ENCODE measurements at regions not wholly inside any gene's neighbourhood (a gene's known extent, or its start where the extent isn't known, plus 50 kb on each side); places are given as distances from the start of the nearest gene placed in this dataset.

DNA sequence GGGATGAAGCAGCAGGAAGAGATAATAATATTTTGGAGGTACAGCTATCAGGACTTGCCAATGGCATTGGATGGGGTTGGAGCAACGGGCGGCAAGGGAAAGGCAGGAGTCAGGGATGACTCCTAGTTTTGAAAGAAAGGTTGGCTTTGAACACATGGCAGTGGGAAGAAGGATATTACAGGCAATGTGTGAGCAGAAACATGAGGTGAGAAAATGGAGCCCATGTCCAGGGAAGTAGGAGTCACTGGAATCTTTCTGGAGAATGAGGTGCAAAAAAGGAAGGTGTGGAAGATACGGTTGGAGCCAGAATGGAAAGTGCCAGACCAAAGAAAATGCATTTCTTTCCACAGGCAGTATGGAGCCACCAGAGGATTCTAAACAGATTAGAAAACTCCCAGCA is 288.5 kb upstream of the KAZN start:
- no peak for DNase-seq

DNA sequence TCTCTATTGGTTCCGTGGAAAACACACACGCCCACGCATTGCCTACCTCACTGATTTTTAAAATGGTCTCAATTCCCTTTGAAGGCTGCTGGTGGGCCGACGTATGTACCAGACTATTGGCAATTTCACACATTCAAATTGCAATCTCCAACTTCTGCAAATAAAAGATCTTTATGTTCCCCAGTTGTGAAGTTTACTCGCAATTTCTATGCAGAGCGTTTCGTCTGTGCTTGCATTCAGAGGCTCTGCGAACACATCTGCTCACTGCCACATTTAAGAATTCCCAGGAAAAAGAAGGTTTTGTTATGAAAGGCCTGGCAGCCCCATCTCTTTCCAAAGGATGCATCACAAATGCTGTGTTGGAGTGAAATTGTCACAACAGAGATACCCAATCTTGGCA is 288.0 kb upstream of the KAZN start:
- DNase-seq = no peak

DNA sequence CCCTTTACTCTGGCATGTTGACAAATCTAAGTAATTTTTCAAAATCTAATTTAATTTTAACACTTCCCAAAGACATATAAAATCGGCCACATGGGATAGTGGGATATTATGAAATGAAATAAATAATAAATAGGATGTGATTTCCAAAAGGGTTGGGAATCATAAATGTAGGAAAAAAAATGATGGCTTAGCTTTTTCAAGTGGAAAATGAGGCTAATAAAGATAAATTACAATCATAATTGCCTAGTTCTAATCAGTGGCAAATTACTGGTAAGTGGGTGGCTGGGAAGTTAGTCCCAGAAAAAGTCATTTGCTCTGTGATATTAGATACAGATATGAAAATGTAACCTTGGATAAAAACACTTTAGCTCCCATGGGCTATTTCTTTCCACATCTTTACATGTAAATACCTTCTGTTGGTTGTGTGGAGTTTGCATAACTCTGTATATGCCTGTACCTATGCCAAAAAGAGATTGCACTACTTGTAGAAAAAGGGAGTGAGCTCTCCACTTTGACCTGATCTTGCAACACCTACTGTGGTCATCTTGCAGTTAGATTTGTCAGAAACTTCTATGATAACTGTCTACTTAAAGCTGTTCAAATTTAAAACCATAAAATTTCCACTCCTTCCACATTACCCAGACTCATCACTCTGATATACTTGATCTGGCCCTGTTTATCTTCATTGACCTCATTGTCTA is 284.6 kb upstream of the KAZN start:
- no peak for DNase-seq

DNA sequence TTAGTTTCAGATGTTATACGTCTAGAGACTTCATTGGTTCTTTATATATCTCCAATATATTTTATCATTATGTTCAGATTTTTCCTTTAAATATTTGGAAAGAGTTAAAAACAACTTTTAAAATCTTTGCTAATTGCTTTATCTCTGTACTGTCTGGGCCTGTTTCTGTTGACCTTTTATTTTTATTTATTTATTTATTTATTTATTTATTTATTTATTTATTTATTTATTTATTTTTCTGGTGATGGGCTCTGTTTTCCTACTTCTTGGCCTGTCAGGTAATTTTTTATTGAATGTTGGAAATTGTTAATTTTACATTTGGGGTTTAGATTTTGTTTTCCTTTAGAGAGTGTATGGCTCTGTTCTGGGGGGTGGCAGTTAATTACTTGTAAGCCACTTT is 279.7 kb upstream of the KAZN start:
- no peak for DNase-seq

DNA sequence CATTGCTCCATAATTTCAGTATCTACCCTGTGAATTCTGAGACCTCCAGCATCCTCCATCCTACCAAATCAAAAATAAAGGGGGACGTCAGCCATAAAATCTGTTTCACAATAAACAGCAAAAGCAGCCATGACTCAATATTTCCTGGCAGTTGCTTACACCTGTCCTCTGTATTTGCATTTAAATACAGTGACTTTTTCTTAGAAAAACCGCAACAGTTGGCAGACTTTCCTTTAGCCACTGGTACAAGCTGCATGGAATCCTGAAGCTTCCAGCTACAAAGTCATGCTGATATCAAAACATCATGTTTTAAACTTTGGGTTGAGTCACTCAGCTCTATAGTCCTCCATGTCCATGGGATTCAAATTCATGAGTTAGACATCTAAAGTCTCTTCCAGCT is 278.0 kb upstream of the KAZN start:
- DNase-seq = no peak

DNA sequence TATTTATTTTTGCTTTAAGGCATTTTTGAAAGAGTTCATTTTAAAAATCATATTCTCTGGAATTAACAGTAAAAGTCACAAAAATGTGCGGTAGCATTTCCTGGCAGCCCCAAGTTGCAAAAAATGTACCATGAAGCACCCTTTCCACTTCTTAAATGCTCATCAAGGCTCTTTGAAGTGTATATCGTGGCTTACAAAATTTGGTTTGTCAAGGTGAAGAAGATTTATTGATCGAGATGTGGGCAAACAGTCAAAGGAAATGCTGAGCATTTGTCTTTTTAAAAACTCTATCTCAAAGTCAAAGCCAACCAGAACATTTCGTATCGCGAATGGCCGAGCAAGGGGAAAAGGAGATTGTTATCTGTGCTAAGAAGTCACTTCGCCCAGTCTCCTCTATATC is 277.5 kb upstream of the KAZN start:
- DNase-seq = no peak

DNA sequence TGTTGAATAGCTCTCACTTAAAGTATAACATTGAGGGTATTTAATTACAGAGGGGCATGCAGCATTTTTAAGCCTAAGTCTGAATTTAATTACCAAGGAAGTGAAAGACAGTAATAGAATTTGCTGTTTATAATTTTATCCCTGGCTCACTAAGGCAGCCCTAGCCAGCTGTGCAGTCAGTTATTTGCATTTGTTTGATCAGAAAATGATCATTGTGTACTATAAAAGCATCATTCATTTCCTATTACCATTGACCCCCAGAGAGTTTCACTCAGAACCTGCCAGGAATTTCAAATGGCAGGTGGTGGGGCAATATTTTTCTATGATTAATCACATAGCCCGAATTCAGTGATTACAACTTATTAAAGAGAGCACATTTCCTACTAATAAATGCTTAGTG is 277.1 kb upstream of the KAZN start:
- no peak for DNase-seq

DNA sequence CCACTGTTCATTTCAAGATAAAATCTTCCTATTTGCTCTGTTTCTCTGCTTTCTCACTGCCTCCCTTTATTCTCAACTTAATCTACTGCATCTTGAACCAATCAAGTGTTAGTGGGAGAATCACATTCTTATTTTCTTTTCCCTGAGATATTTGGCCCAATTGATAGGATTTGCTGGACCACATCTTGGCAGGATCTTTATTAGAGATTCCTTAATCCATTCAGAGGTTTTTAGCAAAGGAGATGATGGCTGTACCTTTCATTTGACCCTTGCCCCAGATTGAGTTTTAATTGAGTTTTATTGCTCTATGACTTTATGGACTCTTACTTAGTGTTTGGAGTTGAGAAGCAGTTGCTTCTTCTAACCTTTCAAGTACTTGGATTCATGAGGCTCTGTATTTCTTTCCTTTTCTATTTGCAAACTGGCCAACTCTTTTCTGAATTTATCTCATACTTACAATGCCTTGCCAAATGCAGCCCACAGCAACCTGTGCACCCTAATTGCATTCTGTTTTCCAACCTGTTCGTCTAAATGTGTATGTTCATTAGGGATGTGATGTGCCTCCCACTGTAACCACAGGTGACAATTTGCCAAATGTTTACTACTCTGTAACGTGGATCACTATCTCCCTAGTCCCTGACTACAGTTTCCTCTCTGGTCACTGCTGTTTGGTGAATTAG is 274.8 kb upstream of the KAZN start:
- DNase-seq = no peak

DNA sequence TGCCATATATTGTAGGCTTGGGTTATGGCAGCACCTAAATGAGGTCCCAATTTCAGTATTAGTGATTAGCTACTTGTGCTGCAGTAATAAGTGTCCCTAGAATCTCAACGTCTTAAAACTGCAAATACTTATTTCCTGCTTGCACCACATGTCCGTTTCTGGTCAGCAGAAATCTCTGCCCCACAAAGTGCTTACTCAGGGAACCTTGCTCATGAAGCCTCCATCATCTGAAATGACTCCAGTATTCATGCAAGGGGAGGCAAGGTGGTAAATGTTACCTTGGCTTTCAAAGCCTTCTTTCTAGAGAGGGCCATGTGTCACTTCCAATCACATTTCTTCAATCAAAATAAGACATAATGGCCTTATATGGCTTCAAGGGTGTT is 274.2 kb upstream of the KAZN start:
- no peak for DNase-seq

DNA sequence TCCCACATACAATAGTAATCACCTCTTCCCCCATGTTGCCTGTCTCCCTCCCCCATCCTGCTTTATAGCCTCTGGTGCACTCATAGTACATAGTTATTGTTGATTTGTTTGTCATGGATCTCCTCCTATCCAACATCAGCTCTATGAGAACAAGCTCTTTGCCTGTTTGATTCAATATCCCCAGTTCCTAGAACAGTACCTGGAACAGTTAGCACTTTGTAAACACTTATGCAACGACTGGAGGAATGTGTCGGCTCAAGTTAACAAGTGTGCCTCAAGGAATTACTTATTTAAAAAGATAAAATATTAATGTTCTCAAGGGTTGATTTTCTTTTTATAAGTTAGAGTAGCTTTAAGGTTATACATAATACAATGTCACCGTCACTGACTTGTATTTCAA is 271.6 kb upstream of the KAZN start:
- no peak for DNase-seq

DNA sequence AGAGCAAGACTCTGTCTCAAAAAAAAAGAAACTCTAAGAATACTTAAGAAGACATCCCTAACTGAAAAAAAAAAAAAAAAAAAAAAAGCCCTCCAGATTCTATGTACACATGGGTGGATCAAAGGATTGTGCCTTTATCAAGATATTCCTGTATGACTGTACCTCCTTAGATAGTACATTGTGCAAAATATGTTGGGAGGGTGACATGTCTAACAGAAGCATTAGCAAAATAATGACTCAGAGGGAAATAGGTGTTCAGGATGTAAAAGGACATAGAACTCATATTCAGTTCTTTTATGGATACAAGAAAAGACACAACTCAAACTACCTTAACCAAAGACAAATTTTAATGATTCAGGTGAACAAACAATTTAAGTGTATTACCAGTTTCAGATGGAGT is 269.8 kb upstream of the KAZN start:
- no peak for DNase-seq

DNA sequence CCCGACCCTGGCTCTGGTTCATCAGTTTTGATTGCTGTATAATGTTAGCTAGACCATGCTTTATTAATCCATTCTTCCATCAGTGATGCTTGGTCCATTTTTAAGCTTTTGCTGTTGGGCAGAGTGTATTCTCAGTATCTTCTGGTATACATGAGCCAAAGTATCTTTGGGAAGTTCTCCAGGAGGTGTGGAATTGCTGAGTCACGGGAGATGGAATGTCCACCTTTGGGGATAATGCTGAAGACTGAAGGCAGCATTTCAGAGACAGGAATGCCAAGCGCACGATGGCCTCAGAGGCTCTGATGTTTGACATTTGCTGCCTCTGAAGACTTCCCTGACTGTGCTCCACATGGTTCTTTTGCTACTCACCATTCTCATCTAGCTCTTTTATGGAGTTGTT is 266.3 kb upstream of the KAZN start:
- no peak for DNase-seq

DNA sequence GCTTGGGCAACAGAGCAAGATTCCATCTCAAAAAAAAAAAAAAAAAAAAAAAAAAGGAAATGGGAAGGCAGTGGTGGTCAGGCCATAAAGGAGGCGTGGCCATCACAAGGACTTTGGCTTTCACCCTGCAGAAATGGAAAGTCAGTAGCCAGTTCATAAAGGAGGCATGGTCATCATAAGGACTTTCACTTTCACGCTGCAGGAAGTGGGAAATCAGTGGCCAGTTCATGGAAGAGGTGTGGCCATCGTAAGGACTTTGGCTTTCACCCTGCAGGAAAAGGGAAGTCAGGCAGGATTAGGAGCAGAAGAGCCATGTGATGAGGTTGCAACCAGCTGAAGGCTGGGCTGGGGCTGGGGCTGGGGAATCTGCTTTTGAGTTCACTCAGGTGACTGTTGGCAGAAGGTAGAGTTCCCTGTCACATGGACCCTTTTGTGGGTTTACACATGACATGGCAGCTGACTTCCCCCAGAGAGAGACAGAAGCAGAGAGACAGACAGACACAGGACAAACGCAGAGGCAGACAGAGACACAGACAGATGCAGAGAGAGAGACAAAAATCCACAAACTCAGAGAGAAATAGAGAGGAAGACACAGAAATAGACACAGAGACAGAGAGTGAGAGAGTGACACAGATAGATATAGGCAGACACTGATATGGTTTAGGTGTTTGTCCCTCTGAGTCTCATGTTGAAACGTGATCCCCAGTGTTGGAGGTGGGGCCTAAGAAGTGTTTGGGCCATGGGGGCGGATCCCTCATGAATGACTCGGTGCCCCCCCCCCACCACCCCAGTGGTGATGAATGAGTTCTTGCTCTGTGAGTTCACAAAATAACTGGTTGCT is 263.9 kb upstream of the KAZN start:
- no peak for DNase-seq

DNA sequence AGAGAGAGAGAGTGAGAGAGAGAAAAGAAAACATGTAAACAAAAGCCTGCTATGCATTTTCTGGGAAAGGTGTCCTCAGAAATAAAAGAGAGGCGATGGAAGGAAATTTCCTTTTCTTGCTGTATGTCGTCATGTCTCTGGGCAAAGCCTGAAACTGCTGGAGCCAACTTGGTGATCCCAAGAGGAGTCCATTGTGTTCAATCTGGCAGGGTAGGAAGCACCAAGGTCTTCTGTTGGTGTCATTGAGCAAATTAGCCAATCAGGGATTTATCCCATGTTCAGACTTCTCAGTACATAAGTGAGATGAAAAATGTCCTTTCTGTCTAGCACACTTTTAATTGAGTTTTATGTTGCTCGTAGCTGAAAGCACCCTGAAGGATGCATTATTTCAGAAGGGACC is 260.0 kb upstream of the KAZN start:
- DNase-seq = no peak

DNA sequence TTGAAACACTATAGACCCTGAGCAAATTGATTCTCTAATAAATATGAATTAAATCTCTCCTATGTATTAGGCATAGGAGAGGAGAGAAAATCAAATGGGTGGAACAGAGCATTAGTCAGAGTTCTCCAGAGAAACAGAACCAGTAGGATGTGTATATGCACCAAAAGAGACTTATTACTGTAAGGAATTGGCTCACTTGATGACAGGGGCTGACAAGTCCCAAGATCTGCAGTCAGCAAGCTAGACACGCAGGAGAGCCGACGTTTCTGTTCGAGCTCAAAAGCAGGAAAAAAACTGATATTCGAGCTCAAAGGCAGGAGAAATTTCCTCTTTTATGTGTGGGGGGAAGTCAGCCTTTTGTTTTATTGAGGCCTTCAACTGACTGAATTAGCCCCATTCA is 259.2 kb upstream of the KAZN start:
- no peak for DNase-seq

DNA sequence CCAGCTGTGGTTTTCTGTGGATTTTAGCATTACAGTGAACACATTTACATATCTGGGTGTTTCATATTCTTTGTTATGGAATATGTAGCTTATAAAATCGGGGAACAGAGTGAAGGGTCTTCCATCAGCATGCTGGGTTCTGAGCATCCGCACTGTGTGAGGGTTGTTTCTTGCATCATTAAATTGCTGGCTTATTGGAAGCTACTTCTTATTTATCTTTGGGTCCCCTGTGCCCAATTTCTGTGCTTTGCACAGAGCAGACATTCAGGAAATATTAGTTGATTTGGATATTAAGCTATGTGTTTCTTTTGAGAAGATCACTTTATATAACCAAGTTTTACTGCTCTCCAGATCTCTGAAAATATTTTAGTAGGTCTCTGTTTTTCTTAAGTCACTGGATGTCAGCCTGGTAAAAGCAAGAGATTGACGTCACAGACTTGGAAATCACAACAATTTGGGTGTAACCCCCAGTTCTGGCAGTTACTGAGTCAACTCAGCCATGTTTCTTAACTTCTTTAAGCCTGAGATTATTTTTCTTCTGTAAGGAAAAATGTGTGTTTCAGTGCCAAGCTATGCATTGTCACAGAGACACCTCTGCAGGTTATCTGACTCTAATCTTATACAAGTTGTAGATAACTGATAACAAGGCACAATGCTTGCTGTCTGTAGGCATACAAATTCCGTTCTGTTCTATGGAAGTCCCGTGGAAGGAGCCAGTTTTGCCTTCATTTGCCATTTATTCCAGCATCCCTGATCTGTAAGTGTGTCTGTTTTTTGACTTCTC is 258.3 kb upstream of the KAZN start:
- no peak for DNase-seq

DNA sequence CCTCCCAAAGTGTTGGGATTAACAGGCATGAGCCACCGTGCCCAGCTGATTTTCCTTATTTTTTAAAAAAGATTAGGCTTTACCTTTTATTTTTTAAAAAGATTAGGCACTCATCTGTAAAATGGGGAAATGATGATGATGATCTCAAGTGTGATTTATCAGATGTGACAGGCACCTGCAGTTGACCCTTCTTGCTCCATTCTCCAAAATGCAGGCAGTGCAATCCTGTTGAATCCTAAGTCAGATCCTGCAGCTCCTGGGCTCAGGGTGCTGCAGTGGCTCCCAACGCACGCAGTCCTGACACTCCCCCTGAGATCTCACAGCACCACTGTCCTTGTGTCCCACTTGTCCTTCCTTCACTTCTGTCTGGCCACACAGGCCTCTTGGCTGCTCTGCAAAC is 257.3 kb upstream of the KAZN start:
- no peak for DNase-seq

DNA sequence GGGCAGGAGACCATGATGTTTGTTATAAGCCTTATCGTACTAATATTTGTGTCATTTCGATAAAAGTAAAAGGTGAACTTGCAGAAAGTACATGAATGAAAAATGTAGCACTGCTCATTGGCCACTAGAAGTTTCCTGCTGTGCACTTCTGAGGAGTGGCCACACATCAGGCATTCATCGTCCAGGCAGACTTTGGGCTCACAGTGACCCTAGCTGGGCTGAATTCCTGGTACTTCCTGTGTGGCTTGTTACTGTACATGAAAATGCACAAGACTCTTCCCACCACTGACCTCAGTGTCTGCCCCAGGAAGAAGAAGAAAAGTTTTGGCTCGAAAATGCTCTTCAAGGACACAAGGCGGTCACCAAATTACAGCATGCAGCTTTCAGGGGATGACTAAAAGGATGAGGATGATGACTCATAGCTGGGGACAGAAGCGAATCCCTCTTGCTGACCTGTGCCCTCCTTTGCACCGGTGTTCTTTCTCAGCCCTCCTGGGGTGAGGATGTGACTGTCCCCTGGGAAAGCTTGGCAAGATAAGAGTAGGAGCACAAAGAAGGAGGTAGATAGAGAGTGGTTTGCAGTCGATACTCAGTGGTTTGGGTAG is 252.4 kb upstream of the KAZN start:
- DNase-seq = no peak

DNA sequence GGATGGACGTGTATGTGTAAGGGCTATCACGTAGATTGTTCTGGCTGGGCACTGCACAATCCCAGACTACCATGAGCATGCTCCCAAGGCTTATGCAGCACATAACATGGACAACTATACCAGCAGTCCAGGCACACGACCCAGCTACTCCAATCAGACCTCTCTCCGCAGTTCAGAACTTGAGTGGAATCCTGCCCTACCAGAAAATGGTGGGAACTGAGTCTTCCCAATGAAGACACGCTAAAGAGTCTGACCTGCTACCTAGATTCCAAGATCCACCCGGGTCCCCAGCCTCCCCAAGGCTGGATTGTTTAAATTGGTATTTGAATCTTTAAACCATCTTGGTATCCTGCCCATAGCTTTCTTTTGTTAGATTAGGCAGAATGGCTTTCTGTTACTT is 251.3 kb upstream of the KAZN start:
- no peak for DNase-seq

DNA sequence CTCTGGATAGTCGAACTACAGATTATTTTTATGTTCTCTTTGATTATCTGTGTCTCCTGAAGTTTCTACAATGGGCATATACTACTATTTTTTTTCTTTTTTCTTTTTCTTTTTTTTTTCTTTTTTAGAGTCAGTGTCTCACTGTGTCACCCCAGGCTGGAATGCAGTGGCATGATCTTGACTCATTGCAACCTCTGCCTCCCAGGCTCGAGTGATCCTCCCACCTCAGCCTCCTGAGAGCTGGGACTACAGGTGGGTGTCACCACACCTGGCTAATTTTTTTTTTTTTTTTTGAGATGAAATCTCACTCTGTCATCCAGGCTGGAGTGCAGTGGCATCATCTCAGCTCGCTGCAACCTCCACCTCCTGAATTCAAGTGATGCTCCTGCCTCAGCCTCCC is 250.7 kb upstream of the KAZN start:
- no peak for DNase-seq

DNA sequence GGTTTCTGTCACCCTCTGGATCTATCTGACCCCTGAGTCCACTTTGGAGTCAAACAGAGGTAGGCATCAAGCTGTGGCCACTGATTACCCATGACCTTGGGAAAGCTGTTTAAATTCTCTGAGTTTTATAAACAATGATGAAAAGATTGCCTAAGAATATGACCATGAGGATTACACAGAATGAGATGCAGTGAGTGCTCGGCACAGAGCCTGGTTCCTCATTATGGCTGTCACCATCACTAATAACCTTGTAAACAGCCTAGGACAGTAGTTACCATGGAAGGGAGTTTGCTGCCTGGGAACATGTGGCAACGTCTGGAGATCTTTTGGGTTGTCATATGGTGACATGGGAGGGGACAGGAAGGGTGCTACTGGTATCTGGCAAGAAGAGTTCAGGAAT is 248.3 kb upstream of the KAZN start:
- no peak for DNase-seq

DNA sequence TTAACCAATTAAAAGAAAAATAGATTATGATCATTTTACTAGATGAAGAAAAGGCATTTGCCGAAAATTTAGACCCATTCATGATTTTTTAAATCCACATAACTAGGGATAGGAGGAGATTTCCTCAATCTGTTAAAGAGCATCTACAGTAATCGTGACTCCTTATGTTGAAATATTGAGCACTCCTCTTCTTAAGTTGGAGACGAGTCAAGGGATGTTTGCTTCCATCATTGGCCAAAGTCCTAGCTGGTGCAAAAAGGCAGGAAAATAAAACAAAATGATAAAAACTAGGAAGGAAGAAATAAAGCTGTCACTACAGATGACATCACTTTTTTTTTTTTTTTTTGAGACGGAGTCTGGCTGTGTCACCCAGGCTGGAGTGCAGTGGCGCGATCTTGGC is 245.6 kb upstream of the KAZN start:
- DNase-seq = no peak
